ENCODE measurements at regions not wholly inside any gene's neighbourhood (a gene's known extent, or its start where the extent isn't known, plus 50 kb on each side); places are given as distances from the start of the nearest gene placed in this dataset.

DNA sequence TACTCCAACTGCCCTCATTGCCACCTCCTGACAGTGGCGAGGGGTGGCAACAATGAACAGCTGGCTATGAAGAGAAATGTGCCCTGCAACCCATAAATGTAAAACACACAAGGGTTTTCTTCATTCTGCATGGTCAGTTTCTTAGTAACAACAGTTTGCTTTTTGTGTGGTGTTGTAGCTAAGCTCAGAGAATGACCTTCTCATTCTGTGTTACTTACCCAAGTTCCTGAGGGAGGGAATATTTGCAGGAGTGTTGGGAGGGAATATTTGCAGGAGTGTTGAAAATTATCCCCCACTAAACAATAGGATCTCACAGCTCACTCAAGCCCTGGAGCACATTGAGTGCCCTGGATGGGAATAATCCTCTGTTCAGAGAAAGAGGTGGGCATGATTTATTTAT, 456.4 kb upstream of the CDH4 start:
- no peak for FAIRE-seq
- no peak for DNase-seq (ENCODE audit: insufficient read length, low spot score)
- TF ChIP-seq, protein P1, sequence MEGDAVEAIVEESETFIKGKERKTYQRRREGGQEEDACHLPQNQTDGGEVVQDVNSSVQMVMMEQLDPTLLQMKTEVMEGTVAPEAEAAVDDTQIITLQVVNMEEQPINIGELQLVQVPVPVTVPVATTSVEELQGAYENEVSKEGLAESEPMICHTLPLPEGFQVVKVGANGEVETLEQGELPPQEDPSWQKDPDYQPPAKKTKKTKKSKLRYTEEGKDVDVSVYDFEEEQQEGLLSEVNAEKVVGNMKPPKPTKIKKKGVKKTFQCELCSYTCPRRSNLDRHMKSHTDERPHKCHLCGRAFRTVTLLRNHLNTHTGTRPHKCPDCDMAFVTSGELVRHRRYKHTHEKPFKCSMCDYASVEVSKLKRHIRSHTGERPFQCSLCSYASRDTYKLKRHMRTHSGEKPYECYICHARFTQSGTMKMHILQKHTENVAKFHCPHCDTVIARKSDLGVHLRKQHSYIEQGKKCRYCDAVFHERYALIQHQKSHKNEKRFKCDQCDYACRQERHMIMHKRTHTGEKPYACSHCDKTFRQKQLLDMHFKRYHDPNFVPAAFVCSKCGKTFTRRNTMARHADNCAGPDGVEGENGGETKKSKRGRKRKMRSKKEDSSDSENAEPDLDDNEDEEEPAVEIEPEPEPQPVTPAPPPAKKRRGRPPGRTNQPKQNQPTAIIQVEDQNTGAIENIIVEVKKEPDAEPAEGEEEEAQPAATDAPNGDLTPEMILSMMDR (IDR thresholded peaks at IDR 0.05; ENCODE audit: insufficient read depth, missing control alignments) = no peak

DNA sequence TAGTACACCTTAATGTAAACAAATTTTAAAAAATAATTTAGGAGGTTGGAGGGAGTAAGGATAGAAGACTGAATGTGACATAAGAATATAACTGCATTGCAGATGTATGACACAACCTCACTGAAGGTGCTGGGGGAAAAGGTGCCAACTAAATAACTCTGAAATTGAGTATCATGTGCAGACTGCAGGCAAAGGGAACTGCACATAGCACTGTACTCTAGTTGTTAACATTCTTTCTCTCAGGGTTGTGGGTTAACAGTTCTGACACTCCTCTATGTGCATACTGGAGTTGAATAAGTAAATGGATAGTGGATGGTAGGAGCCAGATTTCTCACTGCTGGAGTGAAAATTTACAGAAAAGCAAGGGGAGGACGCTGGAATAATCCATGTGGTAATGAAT, 451.9 kb upstream of the CDH4 start:
- DNase-seq (ENCODE audit: insufficient read length, low spot score) (no peak), FAIRE-seq (no peak)
- TF ChIP-seq, protein P1 (IDR thresholded peaks at IDR 0.05; ENCODE audit: insufficient read depth, missing control alignments) = no peak

DNA sequence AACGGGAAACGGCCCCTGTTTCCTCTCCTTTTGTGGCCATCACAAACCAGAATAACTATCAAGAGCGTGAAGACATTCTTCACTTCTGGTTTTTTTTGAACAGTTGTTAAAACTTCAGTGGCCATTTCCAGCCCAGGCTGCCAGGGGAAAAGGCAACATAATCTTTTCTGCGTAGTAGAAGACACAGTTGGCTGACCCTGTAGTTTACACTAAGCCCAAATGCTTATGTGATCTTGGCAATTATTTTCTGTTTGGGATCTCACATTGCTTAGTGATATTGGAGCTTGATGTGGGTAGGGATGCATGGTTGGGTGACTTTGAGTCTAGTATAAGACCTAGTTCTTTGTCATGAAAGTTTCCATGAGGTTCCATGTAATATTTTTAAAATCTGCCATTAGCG, 449.4 kb upstream of the CDH4 start:
- TF ChIP-seq, protein P1 (IDR thresholded peaks at IDR 0.05; ENCODE audit: insufficient read depth, missing control alignments) = no peak
- FAIRE-seq = no peak

DNA sequence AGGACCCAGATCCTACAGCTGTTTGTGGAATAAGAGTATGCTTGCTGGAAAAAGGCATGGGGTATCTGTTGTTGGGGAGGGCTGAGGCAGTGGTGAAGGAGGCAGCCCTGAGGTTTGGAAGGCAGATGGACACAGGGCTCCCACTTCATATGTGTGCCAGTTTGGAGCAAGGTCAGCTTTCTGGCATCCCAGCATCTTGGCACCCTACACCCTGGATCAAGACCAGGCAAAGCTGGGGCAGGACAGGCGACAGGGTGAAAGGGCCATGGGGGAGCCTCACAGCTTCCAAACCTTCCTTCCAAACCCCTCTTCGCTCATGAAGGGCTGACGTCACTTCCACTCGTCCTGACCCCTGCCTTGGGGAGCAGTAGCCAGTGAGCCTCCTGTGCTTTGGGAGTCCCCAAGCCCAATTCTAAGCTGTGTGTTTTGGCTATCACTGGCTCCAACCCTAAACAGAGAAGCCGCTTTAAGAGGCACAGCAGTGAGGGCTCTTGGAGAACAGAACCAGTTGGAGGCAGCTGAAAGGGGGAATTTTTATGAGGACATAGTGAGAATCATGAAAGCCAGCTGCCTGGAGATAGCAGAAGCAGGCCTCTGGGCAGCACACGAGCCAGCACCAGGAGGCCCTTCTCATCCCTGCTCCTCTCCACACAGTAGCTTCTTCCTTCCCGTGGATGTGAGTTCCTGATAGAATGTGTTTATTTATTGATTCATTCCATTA, 448.6 kb upstream of the CDH4 start:
- FAIRE-seq = no peak
- TF ChIP-seq, protein P1 (IDR thresholded peaks at IDR 0.05; ENCODE audit: insufficient read depth, missing control alignments) = no peak

More for the DNA sequence above, 449.4 kb upstream of the CDH4 start:
- DNase-seq (ENCODE audit: insufficient read length, low spot score) = no peak

DNA sequence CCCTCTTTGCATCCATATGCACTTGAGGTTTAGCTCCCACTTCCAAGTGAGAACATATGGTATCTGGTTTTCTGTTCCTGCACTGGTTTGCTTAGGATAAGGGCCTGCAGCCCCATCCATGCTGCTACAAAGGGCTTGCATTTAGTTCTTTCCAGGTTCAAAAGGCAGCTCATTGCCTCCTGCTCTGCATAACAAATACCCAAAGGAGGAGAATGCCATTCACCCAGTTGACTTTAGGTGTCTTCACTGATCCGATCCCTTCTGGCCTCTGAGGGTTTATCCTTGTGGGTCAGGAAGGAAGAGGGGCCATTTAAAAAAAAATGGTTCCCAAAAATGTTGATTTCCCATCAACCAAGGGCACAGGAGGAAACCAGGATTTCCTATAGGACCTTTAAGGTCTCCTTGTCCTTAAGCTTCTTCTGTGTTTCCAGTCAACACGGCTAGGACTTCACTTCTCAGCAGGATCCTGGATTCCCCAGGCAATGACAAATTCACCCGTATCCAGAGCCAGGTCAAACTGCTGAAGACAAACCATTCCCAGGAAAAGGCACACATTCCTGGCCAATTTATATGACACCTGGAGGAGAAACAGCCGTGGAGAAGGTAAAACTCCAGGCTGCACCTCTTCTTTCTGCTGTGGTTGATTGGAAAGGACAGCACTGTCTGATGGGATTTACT, 447.7 kb upstream of the CDH4 start:
- FAIRE-seq (no peak), DNase-seq (ENCODE audit: insufficient read length, low spot score) (no peak)
- TF ChIP-seq, protein P1 (IDR thresholded peaks at IDR 0.05; ENCODE audit: insufficient read depth, missing control alignments) = no peak

More for the DNA sequence above, 448.6 kb upstream of the CDH4 start:
- no peak for DNase-seq (ENCODE audit: insufficient read length, low spot score)

DNA sequence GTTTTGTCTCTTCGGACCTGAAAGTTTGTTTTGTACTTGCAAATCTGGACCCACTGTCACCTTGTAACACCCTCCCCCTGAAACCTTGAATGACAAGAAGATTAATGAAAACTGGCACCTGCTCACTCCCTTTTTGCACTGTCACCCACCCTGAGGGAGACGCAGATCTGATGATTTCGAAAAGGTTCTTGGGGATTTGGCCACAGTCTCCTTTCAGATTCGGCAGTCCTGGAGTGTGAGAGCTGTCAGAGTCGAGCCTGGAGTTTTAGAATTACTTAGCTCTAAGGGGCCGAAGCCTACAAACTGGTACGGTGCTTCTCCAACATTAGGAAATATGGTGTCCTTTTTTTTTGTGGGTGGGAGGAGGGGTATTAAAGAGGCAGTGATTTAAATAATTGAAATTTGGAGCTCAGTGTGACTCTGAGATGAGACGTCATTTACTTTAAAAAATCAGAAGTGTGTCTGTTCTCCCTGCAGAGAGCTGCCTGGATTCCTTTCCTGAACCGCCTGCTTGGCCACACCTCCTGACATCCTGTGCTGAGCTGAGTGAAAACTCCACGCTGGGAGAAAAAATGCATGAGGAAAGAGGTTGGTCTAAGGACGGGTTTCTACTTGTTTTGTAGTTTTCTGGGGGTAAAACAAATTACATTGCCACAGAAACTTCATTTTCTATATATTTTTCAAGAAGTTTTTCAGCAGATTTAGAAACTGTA, 447.0 kb upstream of the CDH4 start:
- no peak for DNase-seq (ENCODE audit: insufficient read length, low spot score)
- FAIRE-seq = no peak
- TF ChIP-seq, protein P1 (IDR thresholded peaks at IDR 0.05; ENCODE audit: insufficient read depth, missing control alignments) = no peak

All from D721Med (cell line).